Thymus (tissue), 11 donors: ENCODE measurements at regions not wholly inside any gene's neighbourhood (a gene's known extent, or its start where the extent isn't known, plus 50 kb on each side); places are given as distances from the start of the nearest gene placed in this dataset.

Experiments used
- DNase-seq, 9 donors: peaks; one replicate each; pipeline ENCODE4 v3.0.0-alpha.2; 2013; ENCODE audit warnings: low spot score in 9 of 9, low read depth in 6 of 9, missing footprints in 1 of 9
- H3K27ac ChIP-seq, 2 donors: one replicate each; pipeline ENCODE4 v1.5.1; 2013; ENCODE audit warnings: control low read depth in 1 of 2, low read depth in 1 of 2, low read length in 1 of 2, mild to moderate bottlenecking in 1 of 2, moderate library complexity in 1 of 2
- H3K27me3 ChIP-seq, 2 donors: one replicate each; pipeline ENCODE4 v1.5.1; 2013; ENCODE audit warnings: low read length in 1 of 2; ENCODE audit not compliant: control insufficient read depth in 2 of 2, insufficient read depth in 1 of 2
- H3K36me3 ChIP-seq, 2 donors: one replicate each; pipeline ENCODE4 v1.5.1; 2013; ENCODE audit warnings: low read length in 1 of 2, mild to moderate bottlenecking in 1 of 2, moderate library complexity in 1 of 2; ENCODE audit not compliant: control insufficient read depth in 2 of 2, insufficient read depth in 2 of 2
- H3K4me1 ChIP-seq, 2 donors: one replicate each; pipeline ENCODE4 v1.5.1; 2013; ENCODE audit warnings: low read length in 2 of 2; ENCODE audit not compliant: control insufficient read depth in 2 of 2, insufficient read depth in 2 of 2
- H3K4me3 ChIP-seq, 2 donors: one replicate each; pipeline ENCODE4 v1.5.1; 2013; ENCODE audit warnings: low read length in 2 of 2, control low read depth in 1 of 2, mild to moderate bottlenecking in 1 of 2
- H3K9me3 ChIP-seq, 2 donors: one replicate each; pipeline ENCODE4 v1.5.1; 2013; ENCODE audit warnings: low read length in 1 of 2, mild to moderate bottlenecking in 1 of 2; ENCODE audit not compliant: control insufficient read depth in 2 of 2, insufficient read depth in 1 of 2
- WGBS: extraction: QIAGEN DNeasy Blood & Tissue Kit; methylation state at CpG from one replicate; pipeline ENCODE4 v1.1.7; 2013; 5-methylcytosine and 5-hydroxymethylcytosine counted together
- donor health status: healthy.

- WGBS: 76% methylated on average over 4 of the region's 4 CpGs
- Histone ChIP-seq H3K9me3 (no peaks in the 10 kb centered on the region), H3K27ac (no peak overlapping the region), H3K27me3 (peaks cover 0 to 5% of the 10 kb centered on the region in 2 donors), H3K4me3 (no peak overlapping the region), H3K4me1 (no peaks in the 10 kb centered on the region), H3K36me3 (no peaks in the 10 kb centered on the region)
- DNase-seq: no peak
These were observed 167.3 kb upstream of the SHH start for GRCh38 chr7:155979566-155979965.

GRCh38 chr7:155975490-155975889 is 163.2 kb upstream of the SHH start:
- no peak for DNase-seq
- Histone ChIP-seq H3K4me1 (no peaks in the 10 kb centered on the region), H3K27me3 (peaks cover 0 to 7% of the 10 kb centered on the region in 2 donors), H3K27ac (no peak overlapping the region), H3K36me3 (no peaks in the 10 kb centered on the region), H3K4me3 (no peak overlapping the region), H3K9me3 (no peaks in the 10 kb centered on the region)
- 85% methylated on average over 7 of the region's 7 CpGs for WGBS

GRCh38 chr7:155974186-155974897 is 162.1 kb upstream of the SHH start:
- H3K36me3 ChIP-seq: no peaks in the 10 kb centered on the region
- no peaks in the 10 kb centered on the region for H3K9me3 ChIP-seq
- no peak overlapping the region for H3K27ac ChIP-seq
- WGBS: 67% methylated on average over 11 of the region's 11 CpGs
- no peak for DNase-seq
- H3K4me1 ChIP-seq: peaks cover 0 to 3% of the 10 kb centered on the region in 2 donors
- peaks cover 0 to 7% of the 10 kb centered on the region in 2 donors for H3K27me3 ChIP-seq
- H3K4me3 ChIP-seq: no peak overlapping the region

- Histone ChIP-seq H3K36me3 (no peaks in the 10 kb centered on the region), H3K27me3 (peaks cover 0 to 7% of the 10 kb centered on the region in 2 donors), H3K4me3 (no peak overlapping the region), H3K27ac (no peak overlapping the region), H3K9me3 (no peaks in the 10 kb centered on the region), H3K4me1 (peaks cover 0 to 3% of the 10 kb centered on the region in 2 donors)
- 92% methylated on average over 15 of the region's 15 CpGs for WGBS
- DNase-seq: no peak
These were observed 161.3 kb upstream of the SHH start for GRCh38 chr7:155973451-155973997.

- H3K4me1 ChIP-seq: peaks cover 0 to 3% of the 10 kb centered on the region in 2 donors
- H3K27me3 ChIP-seq: peaks cover 0 to 7% of the 10 kb centered on the region in 2 donors
- no peak overlapping the region for H3K4me3 ChIP-seq
- no peak overlapping the region for H3K27ac ChIP-seq
- no peaks in the 10 kb centered on the region for H3K9me3 ChIP-seq
- WGBS: 79% methylated on average over 13 of the region's 13 CpGs
- DNase-seq: no peak
- H3K36me3 ChIP-seq: no peaks in the 10 kb centered on the region
These were observed 160.6 kb upstream of the SHH start for GRCh38 chr7:155972651-155973390.

GRCh38 chr7:155972247-155972646 is 160.0 kb upstream of the SHH start:
- no peak for DNase-seq
- 90% methylated on average over 8 of the region's 8 CpGs for WGBS
- Histone ChIP-seq H3K4me1 (peaks cover 0 to 3% of the 10 kb centered on the region in 2 donors), H3K27me3 (peaks cover 0 to 7% of the 10 kb centered on the region in 2 donors), H3K9me3 (no peaks in the 10 kb centered on the region), H3K4me3 (no peak overlapping the region), H3K36me3 (no peaks in the 10 kb centered on the region), H3K27ac (no peak overlapping the region)

GRCh38 chr7:155971180-155971770 is 159.0 kb upstream of the SHH start:
- H3K36me3 ChIP-seq: no peaks in the 10 kb centered on the region
- peaks cover 0 to 7% of the 10 kb centered on the region in 2 donors for H3K27me3 ChIP-seq
- H3K27ac ChIP-seq: no peak overlapping the region
- peaks cover 0 to 3% of the 10 kb centered on the region in 2 donors for H3K4me1 ChIP-seq
- no peak overlapping the region for H3K4me3 ChIP-seq
- WGBS: 69% methylated on average over 15 of the region's 15 CpGs
- no peak for DNase-seq
- H3K9me3 ChIP-seq: no peaks in the 10 kb centered on the region

GRCh38 chr7:155969192-155969929 is 157.1 kb upstream of the SHH start:
- H3K36me3 ChIP-seq: no peaks in the 10 kb centered on the region
- H3K27me3 ChIP-seq: peaks cover 0 to 3% of the 10 kb centered on the region in 2 donors
- H3K4me3 ChIP-seq: no peak overlapping the region
- peaks cover 0 to 3% of the 10 kb centered on the region in 2 donors for H3K4me1 ChIP-seq
- 92% methylated on average over 21 of the region's 21 CpGs for WGBS
- H3K27ac ChIP-seq: no peak overlapping the region
- DNase-seq: no peak
- H3K9me3 ChIP-seq: no peaks in the 10 kb centered on the region
